ENCODE measurements at regions not wholly inside any gene's neighbourhood (a gene's known extent, or its start where the extent isn't known, plus 50 kb on each side); places are given as distances from the start of the nearest gene placed in this dataset.

DNA sequence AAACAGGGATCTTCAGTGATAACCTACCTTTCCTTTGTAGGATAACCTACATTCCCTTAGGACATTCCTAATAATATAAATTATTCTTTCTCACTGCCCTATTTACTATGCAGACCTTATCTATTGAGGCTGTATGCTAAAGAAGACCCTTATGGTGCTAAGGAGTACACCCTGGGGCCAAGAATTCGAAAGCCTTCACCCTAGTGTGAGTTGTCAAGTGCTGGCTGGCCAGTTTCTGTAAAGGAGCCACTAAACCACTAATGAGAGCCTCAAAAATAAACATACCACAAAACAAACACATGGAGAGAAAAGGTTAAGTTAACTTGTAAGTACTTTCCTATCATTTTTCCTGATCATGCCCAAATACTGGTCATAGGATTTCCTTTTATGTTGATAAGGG is 315.0 kb upstream of the CAMK1G start:
- no peak for DNase-seq (ENCODE audit: low spot score)

DNA sequence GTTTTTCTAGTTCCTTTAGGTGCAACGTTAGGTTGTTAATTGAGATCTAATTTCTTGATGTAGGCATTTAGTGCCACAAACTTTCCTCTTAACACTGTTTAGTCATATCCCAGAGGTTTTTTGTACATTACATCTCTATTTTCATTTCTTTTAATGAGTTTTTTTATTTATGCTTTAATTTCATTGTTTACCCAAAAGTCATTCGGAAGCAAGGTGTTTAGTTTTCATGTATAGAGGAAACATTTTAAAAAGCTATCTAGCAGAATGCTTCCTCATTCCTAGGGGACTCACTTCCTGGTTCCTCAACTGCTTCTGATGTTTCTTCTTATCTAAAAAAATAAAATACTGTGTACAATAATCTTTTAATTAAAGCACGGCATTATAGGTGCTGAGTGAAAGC is 307.2 kb upstream of the CAMK1G start:
- DNase-seq (ENCODE audit: low spot score) = no peak

DNA sequence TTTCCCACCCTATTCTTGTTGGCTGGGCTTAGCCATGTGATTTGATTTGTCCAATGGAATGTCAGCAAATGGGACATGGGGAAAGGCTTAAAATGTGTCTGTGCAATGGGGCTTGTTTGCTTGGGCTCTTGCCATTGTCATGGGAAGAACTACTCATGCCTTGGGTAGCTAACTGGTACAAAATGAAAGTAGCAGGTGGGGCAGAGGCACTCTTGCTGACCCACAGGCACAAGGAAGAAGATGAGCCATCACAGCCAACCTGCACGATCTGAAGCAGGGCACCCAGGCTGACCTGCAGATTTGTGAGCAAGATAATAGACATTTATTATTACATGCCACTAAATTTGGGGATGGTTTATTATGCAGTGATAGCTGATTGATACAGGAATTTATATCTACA is 305.9 kb upstream of the CAMK1G start:
- no peak for DNase-seq (ENCODE audit: low spot score)

DNA sequence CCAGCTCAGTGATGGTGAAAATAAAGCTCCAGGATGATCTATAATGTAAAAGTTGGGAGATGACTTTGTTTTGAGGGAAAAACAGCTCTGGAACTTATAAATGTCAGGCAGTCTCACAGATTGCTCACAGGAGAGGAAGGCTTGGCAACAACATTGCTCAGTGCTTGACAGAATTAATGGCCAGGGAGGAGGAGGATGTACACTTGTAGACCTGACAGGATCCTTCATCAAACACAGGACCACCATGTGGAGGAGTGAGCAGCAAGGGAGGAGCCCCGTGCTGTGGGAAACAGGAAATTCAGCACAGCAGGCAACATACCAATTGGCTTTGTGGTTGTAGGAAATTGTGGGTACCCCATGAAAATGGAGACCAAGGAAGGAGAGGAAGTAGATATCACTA is 291.8 kb upstream of the CAMK1G start:
- no peak for DNase-seq (ENCODE audit: low spot score)

DNA sequence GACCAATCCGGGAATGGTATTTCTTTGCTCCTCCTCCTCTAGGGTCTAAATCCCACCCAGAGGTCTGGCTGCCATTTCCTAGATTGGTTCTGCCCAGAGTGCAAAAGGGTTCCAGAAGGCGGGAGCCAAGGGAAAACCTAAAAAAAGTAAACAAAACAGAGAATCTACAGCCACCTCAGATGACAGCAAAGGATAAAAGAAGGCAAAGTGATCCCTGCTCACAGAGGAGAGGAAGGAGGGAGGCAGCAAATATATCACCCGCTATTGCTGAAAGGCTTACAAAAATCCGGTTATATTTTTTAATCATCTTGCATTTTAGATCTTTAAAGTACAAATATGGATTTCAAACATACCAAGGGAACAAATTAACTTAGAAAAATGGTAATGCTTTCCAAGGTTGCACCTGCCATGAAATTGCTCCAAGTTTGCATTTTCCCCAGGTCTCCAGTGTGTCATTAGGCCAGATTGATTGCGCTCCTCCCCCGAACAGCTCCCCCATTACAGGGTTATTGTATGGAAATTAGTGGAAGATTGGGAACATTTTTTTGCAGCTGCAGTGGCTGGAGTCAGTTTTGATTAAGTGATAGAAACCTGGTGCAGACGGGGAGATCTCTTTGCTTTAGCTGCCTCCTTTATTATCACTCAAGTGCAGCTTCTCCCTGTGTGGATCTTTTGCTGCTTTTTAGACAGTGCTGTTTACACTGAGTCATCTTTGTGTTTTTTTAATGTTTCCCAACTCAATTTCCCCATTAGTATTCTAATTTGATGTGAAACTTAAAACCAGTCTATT is 280.5 kb upstream of the CAMK1G start:
- no peak for DNase-seq (ENCODE audit: low spot score)

DNA sequence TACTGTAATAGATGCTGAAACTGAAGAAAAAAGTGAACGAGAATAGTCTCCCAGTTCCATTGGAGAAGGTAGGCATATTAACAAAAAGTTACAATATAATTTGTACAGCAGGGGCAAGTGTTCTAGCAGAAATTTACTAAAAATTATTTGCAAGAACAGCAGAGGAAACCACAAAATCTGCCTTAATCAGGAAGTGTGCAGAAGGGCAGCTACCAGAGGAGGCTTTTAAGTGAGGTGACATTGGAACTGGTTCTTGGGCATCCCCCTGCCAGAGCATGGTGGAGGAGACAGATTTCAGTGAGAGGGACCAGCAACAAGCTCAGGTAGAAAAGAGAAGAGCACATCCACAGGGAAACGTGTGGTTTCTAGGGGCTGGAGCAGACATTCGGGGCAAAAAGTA is 279.3 kb upstream of the CAMK1G start:
- no peak for DNase-seq (ENCODE audit: low spot score)

DNA sequence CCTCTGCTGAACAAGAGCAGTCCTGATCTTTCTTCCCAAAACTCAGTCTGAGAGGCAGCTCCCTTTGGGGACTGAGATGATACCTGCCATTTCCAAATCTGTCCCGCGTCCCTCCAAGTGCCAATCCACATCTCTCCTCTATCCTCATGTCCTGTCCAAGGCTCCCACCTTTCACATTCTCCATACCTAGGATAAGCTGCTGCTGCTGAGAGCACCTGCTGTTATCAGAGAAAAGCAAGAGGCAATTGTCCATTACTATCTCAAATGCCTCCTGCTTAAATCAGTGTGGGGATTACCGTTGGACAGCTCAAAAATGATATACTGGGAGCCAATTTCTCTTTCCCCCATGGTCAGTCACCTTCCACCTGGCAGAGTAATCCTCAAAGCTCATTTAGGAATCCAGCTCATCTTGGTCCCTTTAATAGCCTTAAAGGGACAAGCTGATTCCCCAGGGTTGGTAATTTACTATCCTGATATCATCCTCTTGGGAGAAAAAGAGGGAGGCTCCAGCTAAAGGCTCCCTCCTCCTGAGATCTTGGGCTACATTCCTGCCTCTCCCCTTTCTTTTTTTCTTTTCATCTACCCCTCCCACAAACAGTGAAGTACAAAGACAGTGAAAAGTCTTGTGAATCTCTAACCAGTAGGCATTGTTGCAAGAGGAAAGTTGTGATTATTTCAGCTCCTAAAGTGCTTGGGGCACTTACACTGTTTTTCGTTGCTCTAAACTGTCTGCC is 278.1 kb upstream of the CAMK1G start:
- no peak for DNase-seq (ENCODE audit: low spot score)

DNA sequence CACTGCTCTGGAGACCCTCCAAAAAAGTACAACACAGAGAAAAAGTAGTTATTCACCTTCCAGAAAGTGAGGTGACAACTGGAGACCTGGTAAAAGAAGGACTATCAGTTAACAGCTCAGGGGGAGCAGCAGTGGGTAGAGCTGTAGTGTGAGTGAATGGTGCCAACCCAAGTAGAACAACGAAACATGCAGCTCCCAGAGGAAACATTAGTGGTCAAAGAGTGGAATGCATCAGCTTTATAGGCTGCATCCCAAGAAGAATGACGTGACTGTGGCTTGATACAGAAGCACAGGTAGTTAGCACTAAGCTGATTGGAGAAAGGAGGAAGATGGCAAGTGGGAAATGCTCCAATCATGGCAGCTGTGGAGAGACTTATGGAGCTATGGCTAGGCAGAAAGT is 275.7 kb upstream of the CAMK1G start:
- DNase-seq (ENCODE audit: low spot score) = no peak

DNA sequence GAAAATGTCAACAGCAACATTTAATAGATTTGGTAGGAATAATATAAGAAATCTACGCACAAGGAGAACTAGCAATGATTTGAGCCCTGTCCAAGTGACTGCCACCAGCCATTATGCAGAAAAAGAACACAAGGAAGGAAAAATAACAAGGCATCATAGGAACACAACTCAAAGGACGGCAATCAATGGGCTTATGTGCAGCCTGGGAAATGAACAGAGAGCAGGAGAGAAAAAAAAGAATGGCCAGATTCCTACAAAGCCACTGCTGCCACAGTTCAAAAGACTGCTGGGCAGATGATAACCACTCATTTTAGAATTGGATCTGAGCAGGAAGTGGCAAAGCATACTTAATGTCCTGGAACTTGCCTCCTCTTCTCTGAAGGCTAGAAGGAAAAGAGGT is 274.3 kb upstream of the CAMK1G start:
- no peak for DNase-seq (ENCODE audit: low spot score)

DNA sequence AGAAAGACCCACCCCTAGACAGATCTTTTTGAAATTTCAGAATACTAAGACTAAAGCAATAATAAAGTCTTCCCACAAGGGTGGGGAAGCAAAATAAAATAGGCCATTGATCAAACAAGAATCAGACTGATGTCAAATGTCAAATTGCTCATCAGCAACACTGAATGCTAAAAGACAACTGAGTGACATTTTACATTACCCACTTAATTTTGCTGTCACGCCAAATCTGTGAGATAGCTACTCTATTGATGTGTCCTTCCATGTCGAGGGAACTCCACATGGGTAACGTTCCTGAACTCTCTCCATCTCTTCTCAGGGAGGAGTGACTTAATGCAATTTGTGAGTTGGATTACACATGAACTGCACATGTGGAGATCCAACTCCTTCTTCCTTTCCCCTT is 271.7 kb upstream of the CAMK1G start:
- no peak for DNase-seq (ENCODE audit: low spot score)

DNA sequence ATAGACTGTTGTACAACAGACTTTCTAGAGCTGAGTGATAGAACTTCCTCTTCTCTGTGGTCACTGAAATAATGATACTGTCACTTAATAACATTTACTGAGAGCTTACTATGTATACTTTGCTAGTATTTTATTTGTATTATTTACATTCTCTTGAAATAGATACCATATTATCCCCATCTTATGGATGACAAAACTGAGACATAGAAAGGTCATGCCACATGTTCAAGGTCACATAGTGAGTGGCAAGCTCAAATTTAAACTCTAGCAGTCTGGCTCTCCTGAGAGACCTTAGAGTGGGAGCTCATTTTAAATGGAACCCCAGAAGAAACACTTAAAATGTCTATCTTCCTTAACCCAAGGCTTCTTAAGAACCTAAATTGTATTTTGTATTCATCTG is 266.6 kb upstream of the CAMK1G start:
- no peak for DNase-seq (ENCODE audit: low spot score)

DNA sequence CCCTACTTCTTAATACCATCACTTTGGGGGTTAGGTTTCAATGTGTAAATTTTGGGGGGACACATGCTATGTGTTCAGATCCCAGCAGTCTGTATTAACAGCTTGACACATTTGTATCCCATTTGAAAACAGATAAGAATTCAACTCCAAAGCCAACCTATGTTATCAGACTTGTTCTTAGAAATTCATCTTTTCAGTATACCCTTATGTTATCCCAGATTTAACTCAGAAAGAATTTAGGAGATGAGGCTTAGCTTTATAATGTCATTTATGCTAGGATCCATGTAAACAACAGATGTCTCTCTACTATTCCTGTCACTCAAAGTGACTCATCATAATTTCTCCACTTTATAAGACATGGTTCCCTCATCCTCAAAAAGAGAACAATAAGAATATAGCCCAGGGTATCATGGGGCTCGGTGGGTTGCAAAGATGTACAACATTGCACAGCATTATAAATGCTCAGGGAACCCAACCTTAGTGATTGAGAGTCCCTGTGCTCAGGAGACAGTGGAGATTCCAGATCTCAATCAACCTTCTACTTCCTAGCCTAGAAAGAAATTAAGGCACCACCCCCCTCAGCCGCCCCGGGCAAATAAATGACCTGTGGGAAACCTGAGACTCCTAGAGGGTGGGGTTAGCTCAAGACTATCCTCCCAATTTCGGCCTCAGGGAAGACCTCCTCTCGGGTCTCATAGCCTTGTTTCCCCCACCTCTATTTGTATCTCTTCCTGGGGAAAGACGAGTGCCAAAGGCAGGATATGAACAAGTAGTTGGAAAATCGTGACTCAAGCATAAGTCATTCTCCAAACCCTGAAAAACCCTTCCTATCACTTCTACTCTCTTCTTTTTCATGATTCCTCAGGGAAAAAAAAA is 265.1 kb upstream of the CAMK1G start:
- no peak for DNase-seq (ENCODE audit: low spot score)

DNA sequence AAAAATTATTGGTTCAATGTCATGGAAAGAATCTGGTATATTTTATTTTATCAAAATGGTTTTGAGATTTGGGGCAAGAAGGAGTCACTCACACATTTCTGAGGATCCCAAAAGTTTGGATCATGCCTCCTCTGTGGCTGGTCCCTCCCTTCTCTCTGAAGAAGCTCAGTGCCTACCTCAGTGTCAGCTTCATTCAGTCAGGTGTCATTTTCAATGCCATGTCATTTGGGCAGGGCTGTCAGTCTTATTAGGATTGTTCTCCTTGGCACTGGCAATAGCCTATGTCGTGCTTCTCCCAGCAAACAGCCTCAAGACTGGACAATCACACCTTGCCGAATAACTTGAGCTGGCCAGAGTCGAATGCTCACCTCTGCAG is 264.5 kb upstream of the CAMK1G start:
- DNase-seq (ENCODE audit: low spot score) = no peak

DNA sequence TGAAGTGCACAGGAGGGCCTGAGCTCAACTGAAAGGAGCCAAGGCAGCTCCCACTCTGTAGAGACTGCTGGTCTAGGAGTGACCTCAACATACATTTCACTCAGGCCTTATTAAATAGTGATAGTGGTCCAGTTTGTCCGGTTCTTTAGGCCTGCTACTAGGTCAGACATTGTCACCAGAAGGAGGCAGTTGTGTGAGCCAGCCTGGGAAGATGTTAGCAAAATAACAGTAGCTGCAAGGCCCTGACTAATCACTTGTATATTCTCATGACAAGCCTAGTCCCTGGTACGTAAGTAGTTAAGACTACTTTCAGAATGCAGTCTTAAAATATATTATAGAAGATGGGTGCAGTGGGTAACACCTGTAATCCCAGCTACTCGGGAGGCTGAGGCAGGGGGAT is 264.0 kb upstream of the CAMK1G start:
- no peak for DNase-seq (ENCODE audit: low spot score)

DNA sequence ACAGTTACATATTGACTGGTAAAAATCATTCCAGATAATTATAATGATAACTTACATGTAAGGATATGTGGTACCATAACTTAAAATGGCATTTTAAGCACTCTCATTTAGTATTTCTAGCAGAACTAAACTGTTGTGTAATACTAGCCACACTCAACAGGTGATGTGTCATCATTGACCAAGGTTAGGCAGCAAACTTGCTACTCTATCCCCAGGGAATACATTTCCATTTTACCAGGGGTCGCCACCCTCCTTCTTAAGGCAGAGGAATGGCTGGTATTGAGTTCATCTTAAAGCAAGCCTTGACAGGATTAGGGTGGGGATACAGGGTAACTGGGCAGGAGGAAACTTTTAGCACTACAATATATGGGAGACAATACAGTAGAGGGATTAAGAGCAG is 259.8 kb upstream of the CAMK1G start:
- DNase-seq (ENCODE audit: low spot score) = no peak

DNA sequence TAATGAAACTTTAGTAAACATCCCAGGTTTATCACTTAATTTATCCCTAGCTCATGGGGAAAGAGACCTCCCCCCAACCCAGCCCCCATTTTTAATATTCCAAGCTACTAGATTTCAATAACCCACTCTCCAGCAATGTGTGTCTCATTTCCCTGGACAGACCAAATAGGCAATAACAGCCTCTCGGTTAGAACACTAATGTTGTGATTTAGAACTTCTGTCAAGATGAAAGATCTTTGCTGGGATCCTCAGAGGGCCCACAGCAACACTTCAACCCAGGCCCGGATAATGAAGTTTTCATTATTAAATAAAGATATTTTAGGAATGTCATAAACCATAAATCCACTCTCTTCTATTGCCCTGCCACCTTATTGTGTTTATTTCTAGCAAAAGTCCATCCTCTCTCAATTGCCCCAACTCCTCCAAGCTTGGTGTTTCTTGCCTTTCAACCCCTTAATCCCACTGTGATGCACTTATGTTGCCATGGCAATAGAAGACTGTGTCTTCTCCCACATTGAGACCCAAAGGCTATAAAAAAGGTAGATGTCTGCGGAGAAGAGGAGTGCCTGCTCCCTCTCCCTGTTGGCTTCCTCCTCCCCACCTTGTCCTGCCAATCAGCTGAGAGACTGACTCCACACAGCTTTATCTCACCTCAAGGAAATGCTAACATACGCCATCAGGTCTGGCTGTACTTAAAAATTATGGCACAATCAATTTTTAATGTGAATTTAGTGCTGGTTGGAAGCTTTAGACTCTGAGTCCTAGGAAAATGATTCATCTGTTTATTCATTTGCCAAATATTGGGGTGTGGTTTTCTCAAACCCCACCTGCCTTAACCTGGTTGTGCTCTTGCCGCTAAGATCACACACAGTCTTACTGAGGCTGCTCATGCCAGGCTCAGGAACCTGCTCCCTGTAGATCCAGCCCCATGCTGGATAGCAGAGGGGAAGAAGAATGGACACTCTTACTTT is 258.3 kb upstream of the CAMK1G start:
- DNase-seq (ENCODE audit: low spot score) = no peak

DNA sequence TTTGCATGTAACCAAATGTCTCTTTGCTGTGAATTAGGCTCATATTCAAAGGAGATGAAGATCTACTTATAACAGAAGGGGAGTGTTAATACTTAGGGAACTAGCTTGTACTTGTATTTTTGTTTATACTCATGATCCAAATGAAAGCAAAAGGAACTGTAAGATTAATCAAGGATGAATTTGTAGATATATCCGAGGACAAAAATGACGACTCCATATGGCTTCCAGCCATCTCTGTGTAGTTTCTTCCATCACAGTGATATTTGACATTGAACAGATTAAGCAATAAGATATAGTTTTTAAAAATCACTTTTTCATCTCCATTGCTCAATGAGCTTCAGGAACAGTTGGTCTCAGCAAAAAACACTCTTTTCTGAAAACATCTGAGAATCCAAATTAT is 257.4 kb upstream of the CAMK1G start:
- no peak for DNase-seq (ENCODE audit: low spot score)

DNA sequence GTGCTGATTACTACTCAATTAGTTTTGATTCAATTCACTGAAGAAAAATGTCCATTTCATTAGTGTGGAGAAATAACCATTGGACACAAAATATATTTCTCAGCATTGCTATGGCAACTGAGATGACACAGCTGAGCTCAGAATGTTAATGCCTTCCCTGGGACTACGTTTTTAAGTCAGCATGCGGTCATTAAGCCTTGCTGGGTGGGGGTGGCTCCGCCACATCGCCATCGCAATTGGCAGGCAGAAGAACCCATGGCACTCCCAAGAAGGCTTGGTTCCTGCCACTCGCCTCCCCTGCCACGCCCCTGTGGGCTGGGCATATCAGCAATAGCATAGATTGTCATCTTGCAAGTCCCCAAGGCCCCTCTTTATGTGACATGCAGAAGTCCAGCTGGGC is 256.7 kb upstream of the CAMK1G start:
- DNase-seq (ENCODE audit: low spot score) = no peak

DNA sequence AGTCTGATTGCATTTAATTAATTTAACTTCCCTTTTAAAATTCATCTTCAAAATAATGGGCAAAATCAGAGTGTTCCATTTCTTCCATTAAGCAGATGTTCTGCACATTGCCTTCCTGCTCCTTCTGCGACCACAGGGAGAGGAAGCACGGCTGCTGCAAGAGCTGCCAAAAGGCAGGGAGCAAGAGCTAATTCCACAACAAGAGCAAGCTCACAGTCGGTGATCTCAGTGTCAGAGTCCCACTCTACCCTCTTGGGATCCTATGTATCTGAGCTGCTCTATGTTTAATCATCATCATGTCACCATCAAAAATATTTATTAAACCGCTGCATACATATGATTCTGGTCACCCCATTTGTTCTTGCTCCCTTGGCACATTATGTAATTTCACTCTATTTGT is 255.3 kb upstream of the CAMK1G start:
- DNase-seq (ENCODE audit: low spot score) = no peak

DNA sequence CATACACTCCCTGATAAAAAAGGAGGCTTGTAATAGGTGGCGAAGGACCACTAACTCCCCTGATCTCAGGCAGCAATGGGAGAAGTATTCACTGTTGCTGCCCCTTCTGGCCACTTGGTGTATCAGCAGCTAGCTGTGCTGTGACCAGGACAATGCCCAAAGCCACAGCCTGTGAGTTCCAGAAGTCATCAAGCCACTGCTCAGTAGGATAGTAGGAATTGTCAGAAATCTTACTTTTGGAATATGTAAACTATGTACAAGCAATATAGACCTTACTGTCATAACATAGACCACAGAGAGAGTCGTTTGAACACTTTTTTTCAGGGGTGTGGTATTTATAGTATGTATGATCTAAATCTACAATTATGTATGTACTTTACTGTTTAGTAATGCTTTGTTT is 248.3 kb upstream of the CAMK1G start:
- peak; percentile 9 for DNase-seq (ENCODE audit: low spot score)

DNA sequence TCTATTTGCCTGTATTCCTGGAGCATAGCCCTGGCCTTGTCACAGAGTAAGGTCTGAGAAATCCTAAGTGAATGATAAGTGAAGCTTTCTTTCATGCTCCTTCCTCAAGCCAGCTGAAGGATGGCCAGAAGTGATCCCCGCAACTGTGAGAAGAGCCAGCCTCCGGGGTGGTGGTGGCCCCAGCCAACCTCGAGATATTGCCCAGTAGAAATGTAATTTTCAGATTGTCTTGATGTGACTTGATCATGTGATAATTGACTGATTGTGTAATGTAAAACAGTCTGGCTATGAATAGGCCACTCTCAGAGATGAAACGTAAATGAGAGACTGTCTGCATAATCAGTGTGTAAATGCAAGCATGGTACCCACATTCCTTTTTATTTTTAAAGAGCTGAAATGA is 242.4 kb upstream of the CAMK1G start:
- DNase-seq (ENCODE audit: low spot score) = no peak
